Tibial artery (tissue), 4 donors: ENCODE measurements at regions not wholly inside any gene's neighbourhood (a gene's known extent, or its start where the extent isn't known, plus 50 kb on each side); places are given as distances from the start of the nearest gene placed in this dataset.

ENCODE experiments used
- DNase-seq, 2 donors: peaks; one replicate each; pipeline ENCODE4 v3.0.0-alpha.2; 2019
- H3K27ac ChIP-seq, 2 donors: fragments of 200-600 bp; sonication (generic) in 1 of 2; 1 replicate in 1 of 2; 2 replicates in 1 of 2; pipeline ENCODE4 v1.5.1; 2018 to 2019; ENCODE audit warnings: mild to moderate bottlenecking in 1 of 2
- H3K27me3 ChIP-seq, 2 donors: fragments of 200-600 bp; sonication (generic) in 1 of 2; one replicate each; pipeline versions ENCODE4 v1.5.1 to v1.6.0; 2016 to 2019
- H3K36me3 ChIP-seq, 3 donors: fragments of 200-600 bp; sonication (generic) in 2 of 3; one replicate each; pipeline ENCODE4 v1.5.1; 2016 to 2019; ENCODE audit warnings: mild to moderate bottlenecking in 2 of 3
- H3K4me1 ChIP-seq, 4 donors: fragments of 200-600 bp; sonication (generic) in 2 of 4; 1 replicate in 3 of 4; 2 replicates in 1 of 4; pipeline ENCODE4 v1.5.1; 2016 to 2019
- H3K4me3 ChIP-seq, 2 donors: fragments of 200-600 bp; sonication (generic) in 1 of 2; 1 replicate in 1 of 2; 2 replicates in 1 of 2; pipeline ENCODE4 v1.5.1; 2018 to 2019; ENCODE audit warnings: mild to moderate bottlenecking in 2 of 2
- H3K9me3 ChIP-seq, 3 donors: fragments of 200-600 bp; sonication (generic) in 1 of 3; one replicate each; pipeline ENCODE4 v1.5.1; 2016 to 2019
- intact Hi-C: fragments of 100-400 bp; cut with DNase I; formaldehyde crosslinking; loops from one replicate; pipeline ENCODE4 v1.15.0; 2023; ENCODE audit warnings: low total_unique reads
- TF ChIP-seq, protein P1 (sequence below), 2 experiments: fragments of 200-600 bp in 1 of 2; fragments of 450-650 bp in 1 of 2; IDR thresholded peaks; one replicate each; pipeline ENCODE4 v1.5.1; 2017 to 2019; ENCODE audit warnings: antibody characterized with exemption in 2 of 2, mild to moderate bottlenecking in 1 of 2, moderate library complexity in 1 of 2

DNA sequence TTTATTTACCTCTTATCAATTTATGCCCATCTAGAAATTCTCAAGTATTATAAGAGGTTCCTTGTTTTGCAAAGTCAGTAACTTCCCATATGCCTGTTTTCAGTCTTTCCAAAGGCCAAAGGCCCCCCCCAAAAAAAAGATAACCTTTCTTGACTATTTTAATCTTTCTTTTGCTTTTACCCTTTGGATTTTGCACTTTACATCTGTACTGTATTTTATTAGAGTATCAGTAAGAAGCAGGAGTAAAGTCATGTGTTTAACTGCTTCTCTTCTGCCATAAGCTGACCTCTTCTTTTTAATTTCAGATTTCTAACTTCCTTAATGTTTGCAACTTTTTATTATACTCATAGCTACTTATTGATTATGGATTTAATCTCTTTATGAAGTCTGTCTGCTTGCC lies 716.4 kb upstream of the NOVA1 start:
- intact Hi-C loops, result no loop called here
- Histone ChIP-seq H3K4me3 (no peak overlapping the region), H3K27me3 (no peaks in the 10 kb centered on the region), H3K4me1 (no peaks in the 10 kb centered on the region), H3K27ac (no peak overlapping the region), H3K36me3 (no peaks in the 10 kb centered on the region), H3K9me3 (no peaks in the 10 kb centered on the region)
- TF ChIP-seq, protein P1, sequence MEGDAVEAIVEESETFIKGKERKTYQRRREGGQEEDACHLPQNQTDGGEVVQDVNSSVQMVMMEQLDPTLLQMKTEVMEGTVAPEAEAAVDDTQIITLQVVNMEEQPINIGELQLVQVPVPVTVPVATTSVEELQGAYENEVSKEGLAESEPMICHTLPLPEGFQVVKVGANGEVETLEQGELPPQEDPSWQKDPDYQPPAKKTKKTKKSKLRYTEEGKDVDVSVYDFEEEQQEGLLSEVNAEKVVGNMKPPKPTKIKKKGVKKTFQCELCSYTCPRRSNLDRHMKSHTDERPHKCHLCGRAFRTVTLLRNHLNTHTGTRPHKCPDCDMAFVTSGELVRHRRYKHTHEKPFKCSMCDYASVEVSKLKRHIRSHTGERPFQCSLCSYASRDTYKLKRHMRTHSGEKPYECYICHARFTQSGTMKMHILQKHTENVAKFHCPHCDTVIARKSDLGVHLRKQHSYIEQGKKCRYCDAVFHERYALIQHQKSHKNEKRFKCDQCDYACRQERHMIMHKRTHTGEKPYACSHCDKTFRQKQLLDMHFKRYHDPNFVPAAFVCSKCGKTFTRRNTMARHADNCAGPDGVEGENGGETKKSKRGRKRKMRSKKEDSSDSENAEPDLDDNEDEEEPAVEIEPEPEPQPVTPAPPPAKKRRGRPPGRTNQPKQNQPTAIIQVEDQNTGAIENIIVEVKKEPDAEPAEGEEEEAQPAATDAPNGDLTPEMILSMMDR (IDR thresholded peaks at IDR 0.05), result no peak
- no peak for DNase-seq

DNA sequence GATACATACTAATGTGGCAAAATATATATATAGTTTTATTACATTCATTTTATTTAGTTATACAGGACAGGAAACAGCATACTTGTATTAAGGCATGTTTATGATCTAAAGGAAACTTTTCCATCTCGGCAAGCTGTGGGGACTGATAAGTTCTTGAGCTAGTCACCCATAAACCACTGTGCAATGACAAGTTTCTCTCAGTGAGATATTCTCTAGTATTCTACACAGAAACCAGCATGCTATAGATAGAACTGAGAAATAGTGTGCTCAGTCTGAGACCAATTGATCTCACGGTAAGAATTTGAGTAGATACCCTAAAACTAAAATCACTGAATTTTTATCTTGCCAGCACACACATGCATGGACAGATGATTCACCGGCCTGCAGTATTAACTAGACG lies 717.6 kb upstream of the NOVA1 start:
- no peaks in the 10 kb centered on the region for H3K36me3 ChIP-seq
- H3K27ac ChIP-seq, result no peak overlapping the region
- H3K4me3 ChIP-seq, result no peak overlapping the region
- H3K4me1 ChIP-seq, result no peaks in the 10 kb centered on the region
- TF ChIP-seq, protein P1 (IDR thresholded peaks at IDR 0.05), result no peak
- DNase-seq, result no peak
- no peaks in the 10 kb centered on the region for H3K9me3 ChIP-seq
- intact Hi-C loops, result no loop called here
- H3K27me3 ChIP-seq, result no peaks in the 10 kb centered on the region

DNA sequence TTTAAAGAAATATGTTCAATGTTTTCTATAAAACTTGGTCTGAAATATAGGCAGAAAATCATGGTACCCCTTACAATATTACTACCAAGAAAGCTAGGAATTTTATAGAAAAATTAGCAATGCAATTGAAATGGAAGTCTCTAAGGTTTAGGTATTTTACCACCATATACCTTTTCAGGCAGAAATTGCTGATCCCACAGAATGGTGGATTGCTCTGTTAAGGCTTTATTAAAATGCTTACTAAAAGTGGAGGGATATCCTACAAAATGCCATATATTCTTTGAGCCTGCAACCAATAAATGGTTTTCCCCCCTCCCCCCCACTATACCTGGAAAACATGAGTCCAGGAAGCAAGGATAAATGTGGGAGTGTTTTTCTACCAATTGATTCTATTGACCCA lies 718.1 kb upstream of the NOVA1 start:
- no peaks in the 10 kb centered on the region for H3K27me3 ChIP-seq
- DNase-seq, result no peak
- H3K36me3 ChIP-seq, result no peaks in the 10 kb centered on the region
- intact Hi-C loops, result no loop called here
- no peaks in the 10 kb centered on the region for H3K4me1 ChIP-seq
- H3K4me3 ChIP-seq, result no peak overlapping the region
- TF ChIP-seq, protein P1 (IDR thresholded peaks at IDR 0.05), result no peak
- no peaks in the 10 kb centered on the region for H3K9me3 ChIP-seq
- H3K27ac ChIP-seq, result no peak overlapping the region

DNA sequence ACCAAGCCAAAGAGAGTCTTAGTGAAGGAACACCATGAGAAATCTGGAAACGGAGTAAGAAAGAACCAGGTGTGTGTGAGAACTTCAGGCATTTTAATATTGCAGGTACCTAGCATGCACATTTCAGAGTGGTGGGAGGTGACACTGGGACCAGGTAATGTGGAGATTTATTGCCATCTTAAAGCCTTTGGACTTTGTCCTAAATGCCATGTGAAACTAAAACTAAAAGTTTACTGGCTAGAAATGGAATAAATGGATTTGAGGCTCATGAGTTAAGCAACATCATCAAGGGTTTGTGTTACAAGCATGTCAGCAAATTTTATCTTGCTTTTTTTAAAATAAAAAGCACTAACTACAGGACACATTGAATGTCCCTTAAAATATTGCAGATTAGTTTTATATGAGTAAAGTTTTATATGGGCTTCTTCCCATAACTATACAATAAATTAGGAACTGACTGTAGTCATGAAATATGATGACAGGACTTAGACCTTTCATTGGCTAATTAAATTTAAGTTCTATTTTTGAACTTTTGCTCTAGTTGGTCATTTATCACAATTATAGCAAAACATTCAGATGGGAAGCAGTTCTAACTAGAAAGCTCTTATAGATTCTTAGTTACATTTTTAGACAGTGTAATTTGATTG lies 721.1 kb upstream of the NOVA1 start:
- no peaks in the 10 kb centered on the region for H3K27me3 ChIP-seq
- H3K27ac ChIP-seq, result no peak overlapping the region
- no peak overlapping the region for H3K4me3 ChIP-seq
- H3K36me3 ChIP-seq, result no peaks in the 10 kb centered on the region
- no peaks in the 10 kb centered on the region for H3K9me3 ChIP-seq
- no peaks in the 10 kb centered on the region for H3K4me1 ChIP-seq
- DNase-seq, result no peak
- TF ChIP-seq, protein P1 (IDR thresholded peaks at IDR 0.05), result no peak
- intact Hi-C loops, result no loop called here

DNA sequence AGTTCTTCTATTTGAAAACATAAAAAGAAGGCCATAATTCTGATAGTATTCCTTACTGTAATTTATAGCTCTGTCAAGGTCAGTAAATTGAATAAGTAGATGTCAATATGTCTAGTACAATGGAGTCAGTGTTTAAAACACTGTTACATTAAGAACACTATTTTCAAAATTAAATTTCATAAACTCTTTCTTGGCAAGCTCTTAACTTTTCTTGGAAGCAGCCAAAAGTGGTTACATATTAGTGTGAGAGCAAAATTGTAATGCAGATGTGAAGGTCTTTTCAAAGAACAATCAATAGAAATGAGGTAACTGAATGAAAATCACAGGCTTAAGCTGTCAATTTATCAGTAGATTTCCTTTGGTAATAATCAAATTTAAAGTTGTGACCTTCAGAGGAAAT lies 722.4 kb upstream of the NOVA1 start:
- intact Hi-C loops, result no loop called here
- Histone ChIP-seq H3K9me3 (peaks cover 0 to 10% (median 6%) of the 10 kb centered on the region in 3 donors), H3K27ac (no peak overlapping the region), H3K4me3 (no peak overlapping the region), H3K27me3 (no peaks in the 10 kb centered on the region), H3K36me3 (no peaks in the 10 kb centered on the region), H3K4me1 (no peaks in the 10 kb centered on the region)
- DNase-seq, result no peak
- TF ChIP-seq, protein P1 (IDR thresholded peaks at IDR 0.05), result no peak

DNA sequence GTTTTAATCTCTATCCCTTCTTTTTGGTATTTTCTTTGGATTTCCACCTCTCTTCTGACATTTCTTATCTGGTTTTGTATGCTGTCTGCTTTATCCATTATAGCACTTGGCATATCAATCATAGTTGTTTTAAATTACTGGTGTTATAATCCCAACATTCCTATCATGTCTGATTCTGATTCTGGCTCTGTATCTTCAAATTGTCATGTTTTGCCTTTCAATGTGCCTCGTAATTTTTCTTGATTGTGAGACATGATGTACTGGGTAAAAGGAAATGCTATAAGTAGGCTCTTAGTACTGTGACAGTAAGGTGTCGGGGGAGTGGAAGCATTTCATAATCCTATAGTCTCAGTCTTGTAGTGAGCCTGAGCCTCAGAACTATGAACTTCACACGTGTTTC lies 729.3 kb upstream of the NOVA1 start:
- no peak overlapping the region for H3K4me3 ChIP-seq
- no peak overlapping the region for H3K27ac ChIP-seq
- DNase-seq, result no peak
- intact Hi-C loops, result no loop called here
- no peaks in the 10 kb centered on the region for H3K36me3 ChIP-seq
- TF ChIP-seq, protein P1 (IDR thresholded peaks at IDR 0.05), result no peak
- H3K4me1 ChIP-seq, result no peaks in the 10 kb centered on the region
- H3K9me3 ChIP-seq, result peaks cover 0 to 11% (median 6%) of the 10 kb centered on the region in 3 donors
- no peaks in the 10 kb centered on the region for H3K27me3 ChIP-seq
